ENCODE measurements at regions not wholly inside any gene's neighbourhood (a gene's known extent, or its start where the extent isn't known, plus 50 kb on each side); places are given as distances from the start of the nearest gene placed in this dataset.

- Histone ChIP-seq H3K4me1 (peaks cover 0 to 28% (median 7%) of the 10 kb centered on the region in 4 donors), H3K27ac (no peak overlapping the region), H3K9me3 (no peaks in the 10 kb centered on the region), H3K36me3 (no peaks in the 10 kb centered on the region), H3K4me3 (no peak overlapping the region), H3K27me3 (no peaks in the 10 kb centered on the region)
- TF ChIP-seq POLR2A (IDR thresholded peaks at IDR 0.05) (no peak), EP300 (IDR thresholded peaks at IDR 0.05) (no peak)
- TF ChIP-seq, protein P1, sequence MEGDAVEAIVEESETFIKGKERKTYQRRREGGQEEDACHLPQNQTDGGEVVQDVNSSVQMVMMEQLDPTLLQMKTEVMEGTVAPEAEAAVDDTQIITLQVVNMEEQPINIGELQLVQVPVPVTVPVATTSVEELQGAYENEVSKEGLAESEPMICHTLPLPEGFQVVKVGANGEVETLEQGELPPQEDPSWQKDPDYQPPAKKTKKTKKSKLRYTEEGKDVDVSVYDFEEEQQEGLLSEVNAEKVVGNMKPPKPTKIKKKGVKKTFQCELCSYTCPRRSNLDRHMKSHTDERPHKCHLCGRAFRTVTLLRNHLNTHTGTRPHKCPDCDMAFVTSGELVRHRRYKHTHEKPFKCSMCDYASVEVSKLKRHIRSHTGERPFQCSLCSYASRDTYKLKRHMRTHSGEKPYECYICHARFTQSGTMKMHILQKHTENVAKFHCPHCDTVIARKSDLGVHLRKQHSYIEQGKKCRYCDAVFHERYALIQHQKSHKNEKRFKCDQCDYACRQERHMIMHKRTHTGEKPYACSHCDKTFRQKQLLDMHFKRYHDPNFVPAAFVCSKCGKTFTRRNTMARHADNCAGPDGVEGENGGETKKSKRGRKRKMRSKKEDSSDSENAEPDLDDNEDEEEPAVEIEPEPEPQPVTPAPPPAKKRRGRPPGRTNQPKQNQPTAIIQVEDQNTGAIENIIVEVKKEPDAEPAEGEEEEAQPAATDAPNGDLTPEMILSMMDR (IDR thresholded peaks at IDR 0.05), result no peak
- 83 to 95% methylated on average over 1 of the region's 1 CpG for WGBS, 2 donors
- DNase-seq (ENCODE audit: low spot score in 2 of 2), result no peak
Observed at GRCh38 chr15:47988564-47988963, 132.2 kb upstream of the SLC24A5 start.

- WGBS, 2 donors, result 78 to 86% methylated on average over 2 of the region's 2 CpGs
- no peak for DNase-seq (ENCODE audit: low spot score in 2 of 2)
- H3K27ac ChIP-seq, result peak overlapping the region in 1 of 4 donors; percentile 29
- TF ChIP-seq POLR2A (IDR thresholded peaks at IDR 0.05) (no peak), EP300 (IDR thresholded peaks at IDR 0.05) (no peak)
- TF ChIP-seq, protein P1 (IDR thresholded peaks at IDR 0.05), result no peak
- H3K4me3 ChIP-seq, result no peak overlapping the region
- no peaks in the 10 kb centered on the region for H3K9me3 ChIP-seq
- H3K4me1 ChIP-seq, result peaks cover 0 to 28% (median 7%) of the 10 kb centered on the region in 4 donors
- H3K36me3 ChIP-seq, result no peaks in the 10 kb centered on the region
- no peaks in the 10 kb centered on the region for H3K27me3 ChIP-seq
Observed at GRCh38 chr15:47990821-47991220, 130.0 kb upstream of the SLC24A5 start.

DNA sequence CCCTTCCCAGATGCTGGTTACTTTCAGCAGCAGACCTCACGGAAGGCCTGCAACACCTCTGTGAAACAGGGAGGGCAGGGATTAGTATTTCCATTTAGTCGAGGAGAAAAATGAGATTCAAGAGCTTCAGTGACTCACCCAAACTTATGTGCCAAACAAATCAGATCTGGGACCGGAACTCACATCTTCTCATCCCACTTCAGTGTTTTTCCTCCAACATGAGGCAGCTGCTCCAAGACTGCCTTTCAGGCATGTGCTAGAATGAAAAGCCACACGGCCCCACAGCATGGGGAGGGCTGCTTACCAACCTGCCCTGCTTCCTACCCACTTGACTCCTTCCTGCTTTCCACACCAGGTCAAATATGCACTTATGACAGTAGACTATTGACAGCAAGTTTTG is 129.4 kb upstream of the SLC24A5 start:
- DNase-seq (ENCODE audit: low spot score in 2 of 2), result no peak
- TF ChIP-seq POLR2A (IDR thresholded peaks at IDR 0.05) (no peak), EP300 (IDR thresholded peaks at IDR 0.05) (no peak)
- TF ChIP-seq, protein P1 (IDR thresholded peaks at IDR 0.05), result no peak
- WGBS, 2 donors, result 45 to 46% methylated on average over 4 of the region's 4 CpGs
- Histone ChIP-seq H3K27ac (peak overlapping the region in 1 of 4 donors; percentile 29), H3K4me3 (no peak overlapping the region), H3K4me1 (peaks cover 0 to 28% (median 7%) of the 10 kb centered on the region in 4 donors), H3K9me3 (no peaks in the 10 kb centered on the region), H3K27me3 (no peaks in the 10 kb centered on the region), H3K36me3 (no peaks in the 10 kb centered on the region)

DNA sequence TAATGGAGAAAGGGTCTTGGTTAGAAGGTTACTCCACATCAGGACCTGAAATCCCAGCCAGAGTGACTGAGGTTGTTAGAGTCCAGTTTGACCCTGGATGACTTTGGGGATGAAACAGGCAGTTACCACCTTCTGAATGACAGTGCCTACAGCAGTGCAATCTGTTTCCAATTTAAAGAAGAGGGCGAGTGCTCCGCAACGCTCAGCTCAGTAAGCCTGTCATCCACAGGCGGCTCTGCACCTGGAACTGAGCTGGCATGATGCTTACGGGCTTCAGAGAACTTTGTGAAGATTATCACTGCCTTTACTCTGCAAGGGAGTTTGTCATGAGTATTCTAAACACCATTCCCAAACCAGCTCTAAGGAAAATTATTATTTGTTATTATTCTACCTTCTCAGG is 127.7 kb upstream of the SLC24A5 start:
- Histone ChIP-seq H3K27ac (no peak overlapping the region), H3K4me1 (peaks cover 0 to 13% (median 0%) of the 10 kb centered on the region in 4 donors), H3K36me3 (no peaks in the 10 kb centered on the region), H3K27me3 (no peaks in the 10 kb centered on the region), H3K9me3 (no peaks in the 10 kb centered on the region), H3K4me3 (no peak overlapping the region)
- TF ChIP-seq POLR2A (IDR thresholded peaks at IDR 0.05), result no peak
- TF ChIP-seq, protein P1 (IDR thresholded peaks at IDR 0.05), result no peak
- no peak for TF ChIP-seq EP300 (IDR thresholded peaks at IDR 0.05)
- 96 to 98% methylated on average over 5 of the region's 5 CpGs for WGBS, 2 donors
- no peak for DNase-seq (ENCODE audit: low spot score in 2 of 2)

- Histone ChIP-seq H3K27me3 (no peaks in the 10 kb centered on the region), H3K4me3 (no peak overlapping the region), H3K36me3 (no peaks in the 10 kb centered on the region), H3K4me1 (no peaks in the 10 kb centered on the region), H3K9me3 (no peaks in the 10 kb centered on the region), H3K27ac (no peak overlapping the region)
- TF ChIP-seq, protein P1 (IDR thresholded peaks at IDR 0.05), result no peak
- TF ChIP-seq POLR2A (IDR thresholded peaks at IDR 0.05) (no peak), EP300 (IDR thresholded peaks at IDR 0.05) (no peak)
- WGBS, 2 donors, result 83 to 85% methylated on average over 7 of the region's 7 CpGs
- DNase-seq (ENCODE audit: low spot score in 2 of 2), result no peak
Observed at GRCh38 chr15:47997195-47998080, 123.4 kb upstream of the SLC24A5 start.
